Peyer's patch (tissue), 4 donors: ENCODE measurements at regions not wholly inside any gene's neighbourhood (a gene's known extent, or its start where the extent isn't known, plus 50 kb on each side); places are given as distances from the start of the nearest gene placed in this dataset.

Experiments used
- POLR2A ChIP-seq, 2 donors: fragments of 450-650 bp; IDR thresholded peaks; one replicate each; pipeline ENCODE4 v1.5.1; 2017; ENCODE audit warnings: antibody characterized with exemption in 2 of 2, mild to moderate bottlenecking in 2 of 2, moderate library complexity in 2 of 2
- TF ChIP-seq, protein P1 (sequence below), 6 experiments: fragments of 450-650 bp in 4 of 6; fragments of 200-600 bp in 2 of 6; sonication (generic) in 1 of 6; IDR thresholded peaks; one replicate each; pipeline ENCODE4 v1.5.1; 2017 to 2019; ENCODE audit warnings: antibody characterized with exemption in 6 of 6, mild to moderate bottlenecking in 3 of 6, moderate library complexity in 1 of 6

DNA sequence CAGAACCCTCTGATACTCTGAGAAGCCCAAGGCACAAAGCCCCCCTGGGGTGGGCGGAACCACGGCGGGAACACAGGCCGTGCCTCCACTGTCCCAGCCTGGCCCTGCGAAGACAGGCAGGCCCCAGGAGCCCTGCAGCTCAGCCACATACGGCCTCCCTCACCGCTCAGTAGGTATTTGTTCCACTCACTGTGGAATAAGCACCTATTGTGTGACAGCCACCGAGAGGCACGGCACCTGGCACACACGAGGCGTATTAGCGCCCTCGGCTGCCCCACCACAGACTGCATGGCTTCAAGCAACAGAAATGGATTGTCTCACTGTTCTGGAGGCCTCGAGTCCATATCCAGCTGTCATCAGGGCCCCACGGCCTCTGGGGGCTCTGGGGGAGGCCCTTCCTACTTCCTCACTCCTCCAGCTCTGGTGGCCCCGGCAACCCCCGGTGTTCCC, 66.3 kb downstream of the NCOR2 start:
- TF ChIP-seq POLR2A (IDR thresholded peaks at IDR 0.05) = no peak
- TF ChIP-seq, protein P1, sequence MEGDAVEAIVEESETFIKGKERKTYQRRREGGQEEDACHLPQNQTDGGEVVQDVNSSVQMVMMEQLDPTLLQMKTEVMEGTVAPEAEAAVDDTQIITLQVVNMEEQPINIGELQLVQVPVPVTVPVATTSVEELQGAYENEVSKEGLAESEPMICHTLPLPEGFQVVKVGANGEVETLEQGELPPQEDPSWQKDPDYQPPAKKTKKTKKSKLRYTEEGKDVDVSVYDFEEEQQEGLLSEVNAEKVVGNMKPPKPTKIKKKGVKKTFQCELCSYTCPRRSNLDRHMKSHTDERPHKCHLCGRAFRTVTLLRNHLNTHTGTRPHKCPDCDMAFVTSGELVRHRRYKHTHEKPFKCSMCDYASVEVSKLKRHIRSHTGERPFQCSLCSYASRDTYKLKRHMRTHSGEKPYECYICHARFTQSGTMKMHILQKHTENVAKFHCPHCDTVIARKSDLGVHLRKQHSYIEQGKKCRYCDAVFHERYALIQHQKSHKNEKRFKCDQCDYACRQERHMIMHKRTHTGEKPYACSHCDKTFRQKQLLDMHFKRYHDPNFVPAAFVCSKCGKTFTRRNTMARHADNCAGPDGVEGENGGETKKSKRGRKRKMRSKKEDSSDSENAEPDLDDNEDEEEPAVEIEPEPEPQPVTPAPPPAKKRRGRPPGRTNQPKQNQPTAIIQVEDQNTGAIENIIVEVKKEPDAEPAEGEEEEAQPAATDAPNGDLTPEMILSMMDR (IDR thresholded peaks at IDR 0.05) = no peak
